Epidermal melanocyte (primary cell): ENCODE measurements at regions not wholly inside any gene's neighbourhood (a gene's known extent, or its start where the extent isn't known, plus 50 kb on each side); places are given as distances from the start of the nearest gene placed in this dataset.
"Not testable (repeated sequence)": the region's sequence is repeated elsewhere in the genome, so short reads cannot be mapped to it uniquely, and the experiment has no call there.

Experiments
- DNase-seq: peaks from one replicate; pipeline ENCODE4 v3.0.0; 2011; ENCODE audit warnings: low spot score; ENCODE audit not compliant: insufficient read length

DNA sequence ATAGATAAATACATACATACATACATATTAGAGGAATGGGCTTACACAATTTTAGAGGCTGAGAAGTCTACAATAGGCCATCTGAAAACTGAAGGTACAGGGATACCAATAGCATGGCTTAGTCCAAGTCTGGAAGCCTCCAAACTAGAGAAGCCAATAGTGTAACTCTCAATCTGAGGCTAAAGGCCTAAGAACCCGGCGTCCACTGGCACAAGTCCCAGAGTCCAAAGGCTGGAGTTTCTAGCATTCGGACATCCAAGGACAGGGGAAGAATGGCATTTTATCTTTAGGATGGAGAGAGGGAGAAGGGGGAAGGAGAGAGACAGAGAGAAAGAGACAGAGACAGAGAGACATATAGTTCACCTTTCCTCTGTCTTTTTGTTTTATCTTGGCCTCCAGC is 63.7 kb upstream of the SYT4 start:
- no peak for DNase-seq

DNA sequence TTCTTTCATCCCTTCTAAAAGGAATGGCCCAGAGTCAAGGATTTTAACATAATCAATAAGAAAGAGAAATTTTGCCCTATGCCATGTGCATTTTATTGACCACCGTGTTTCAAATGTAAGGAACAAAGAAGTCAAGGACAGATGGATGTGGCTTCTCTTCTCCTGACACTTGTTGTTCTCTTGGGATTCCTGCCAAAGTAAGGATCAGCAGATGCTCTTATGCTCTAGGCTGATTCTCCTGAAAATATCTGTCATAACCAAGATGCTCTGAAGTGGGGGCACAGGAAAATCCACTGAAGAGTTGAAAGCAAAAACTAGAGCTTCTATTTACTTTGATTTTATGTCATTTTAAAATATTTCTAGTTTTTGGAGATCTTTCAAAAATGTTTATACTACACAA is 72.9 kb upstream of the SYT4 start:
- no peak for DNase-seq

DNA sequence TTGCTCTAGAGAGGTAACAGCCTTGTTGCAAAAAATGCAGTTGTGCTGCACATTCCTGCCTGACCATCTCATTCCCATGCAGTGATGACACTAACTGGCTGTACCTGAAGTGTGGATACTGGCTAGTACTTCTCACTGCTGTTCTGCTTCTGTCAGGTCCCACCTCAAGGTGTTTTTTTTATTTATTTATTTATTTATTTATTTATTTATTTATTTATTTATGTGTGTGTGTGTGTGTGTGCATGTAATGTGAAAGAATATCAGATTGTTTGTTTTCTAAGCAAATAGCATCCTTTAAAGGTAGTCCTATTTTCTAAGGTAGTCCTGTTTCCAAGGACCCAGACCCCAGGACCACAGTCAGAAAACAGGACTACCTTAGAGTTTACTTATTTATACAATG is 87.2 kb upstream of the SYT4 start:
- DNase-seq = no peak

DNA sequence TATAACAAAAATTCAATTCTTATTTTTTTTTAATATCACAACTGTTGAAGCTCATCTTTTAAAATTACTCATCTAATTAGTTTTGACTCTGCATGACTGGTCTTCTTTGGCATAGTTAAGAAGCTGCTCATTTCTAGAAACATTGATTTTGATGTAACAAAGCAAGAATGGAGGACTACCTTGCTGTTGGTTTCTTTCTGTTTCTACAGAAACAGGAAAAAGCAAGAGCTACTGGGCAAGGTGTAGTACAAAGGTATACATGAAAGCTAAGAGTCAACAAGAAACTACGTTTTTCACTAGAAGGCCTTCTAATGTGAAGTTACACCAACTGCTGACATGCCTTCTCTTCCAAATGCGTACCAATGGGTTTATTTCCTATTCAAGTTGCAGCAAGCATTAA is 90.6 kb upstream of the SYT4 start:
- no peak for DNase-seq

DNA sequence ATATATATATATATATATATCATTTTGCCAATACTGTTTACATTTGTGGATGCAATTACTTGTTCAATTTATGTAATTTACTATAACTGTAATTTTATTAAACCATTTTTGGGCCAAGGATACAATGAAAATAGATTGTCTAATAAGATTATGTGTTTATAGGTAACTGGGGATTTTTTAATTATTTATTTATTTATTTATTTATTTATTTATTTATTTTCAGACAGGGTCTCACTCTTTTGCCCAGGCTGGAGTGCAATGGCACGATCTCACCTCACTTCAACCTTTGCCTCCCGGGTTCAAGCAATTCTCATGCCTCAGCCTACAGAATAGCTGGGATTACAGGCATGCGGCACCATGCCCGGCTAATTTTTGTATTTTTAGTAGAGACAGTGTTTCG is 92.0 kb upstream of the SYT4 start:
- not testable (repeated sequence) for DNase-seq

DNA sequence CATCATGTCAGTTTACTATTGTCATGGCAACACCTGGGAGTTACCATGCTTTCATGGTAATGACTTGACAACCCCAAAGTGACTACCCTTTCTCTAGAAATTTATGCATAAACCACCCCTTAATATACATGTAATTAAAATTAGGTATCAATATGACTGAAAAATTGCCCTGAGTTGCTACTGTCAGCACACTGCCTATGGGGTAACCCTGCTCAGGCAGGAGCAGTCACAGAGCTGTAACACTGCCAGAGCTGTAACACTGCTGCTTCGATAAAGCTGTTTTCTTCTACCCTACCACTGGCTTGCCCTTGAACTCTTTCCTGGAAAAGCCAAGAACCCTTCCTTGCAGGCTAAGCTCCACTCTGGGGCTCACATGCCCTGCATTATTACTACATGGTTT is 95.5 kb upstream of the SYT4 start:
- DNase-seq = no peak

DNA sequence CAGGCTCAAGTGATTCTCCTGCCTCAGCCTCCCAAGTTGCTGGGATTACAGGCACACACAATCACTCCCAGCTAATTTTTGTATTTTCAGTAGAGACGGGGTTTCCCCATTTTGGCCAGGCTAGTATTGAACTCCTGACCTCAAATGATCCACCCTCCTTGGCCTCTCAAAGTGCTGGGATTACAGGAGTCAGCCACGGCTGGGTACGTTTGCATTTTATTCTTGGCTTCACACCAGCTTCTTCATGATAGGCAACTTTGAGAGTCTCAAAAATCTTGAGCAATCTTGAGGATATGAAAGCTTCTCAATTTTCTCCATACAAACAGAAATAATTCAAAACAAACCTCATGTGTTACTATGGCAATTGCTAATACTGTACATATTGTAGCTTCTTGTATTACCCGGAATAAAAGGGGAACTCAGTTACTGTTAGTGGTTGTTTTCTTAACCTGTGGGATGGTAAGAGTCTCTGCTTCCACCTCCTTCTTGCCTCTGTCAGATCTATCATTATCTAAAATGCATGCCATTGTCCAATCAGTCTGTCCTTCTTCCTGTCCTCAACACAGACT is 102.9 kb upstream of the SYT4 start:
- DNase-seq = no peak

DNA sequence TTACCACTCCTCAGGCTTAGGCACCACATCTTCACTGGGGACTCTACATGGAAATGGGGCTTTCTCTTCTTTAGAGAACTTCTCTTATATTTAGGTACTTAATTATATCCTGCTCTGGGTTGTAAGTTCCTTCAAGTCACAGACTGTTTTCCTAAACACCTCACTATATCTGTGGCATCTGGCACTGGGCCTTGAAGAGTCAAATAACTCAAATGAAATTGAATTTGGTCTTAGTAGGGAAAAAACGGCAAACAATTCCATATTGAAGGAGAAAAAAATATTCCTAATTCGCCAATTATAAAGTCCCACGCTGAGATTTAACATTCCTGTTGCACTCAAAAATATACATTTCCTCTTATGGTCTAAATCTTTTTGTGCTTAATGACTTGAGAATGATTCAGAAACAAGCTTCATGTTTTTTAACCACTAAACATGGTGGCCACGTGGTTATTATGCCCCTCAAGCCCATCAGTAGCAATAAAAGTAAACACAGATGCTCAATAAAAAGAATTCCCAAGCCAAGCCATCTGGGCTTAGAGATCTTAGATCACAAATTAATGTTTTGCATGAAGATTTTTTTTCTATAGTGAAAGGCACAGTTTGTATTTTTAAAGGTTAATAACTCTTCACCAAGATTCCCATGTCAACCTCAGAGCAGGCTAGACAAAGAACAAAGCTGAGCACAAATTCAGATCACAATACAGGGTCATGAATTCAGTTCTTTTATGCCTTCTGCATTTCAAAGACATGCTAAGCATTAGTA is 105.5 kb upstream of the SYT4 start:
- no peak for DNase-seq

DNA sequence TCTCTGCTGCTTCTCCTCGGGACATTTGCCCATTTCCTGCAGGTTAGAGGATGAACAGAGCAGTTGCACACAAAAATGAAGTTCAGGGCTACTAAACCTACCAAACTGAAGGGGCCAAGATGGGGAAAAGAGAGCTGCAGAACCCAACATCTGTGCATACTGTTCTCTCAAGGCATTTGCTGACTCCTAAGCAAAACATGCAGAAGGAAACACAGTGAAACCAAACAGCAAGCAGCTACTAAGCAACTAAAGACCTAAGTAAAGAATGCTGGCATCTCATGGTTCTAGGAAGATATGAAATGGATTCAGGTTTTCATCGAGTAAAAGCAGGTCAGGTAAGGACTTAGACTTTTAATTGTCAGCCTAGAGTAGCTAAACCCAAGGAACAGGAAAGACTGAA is 111.9 kb upstream of the SYT4 start:
- DNase-seq = no peak

DNA sequence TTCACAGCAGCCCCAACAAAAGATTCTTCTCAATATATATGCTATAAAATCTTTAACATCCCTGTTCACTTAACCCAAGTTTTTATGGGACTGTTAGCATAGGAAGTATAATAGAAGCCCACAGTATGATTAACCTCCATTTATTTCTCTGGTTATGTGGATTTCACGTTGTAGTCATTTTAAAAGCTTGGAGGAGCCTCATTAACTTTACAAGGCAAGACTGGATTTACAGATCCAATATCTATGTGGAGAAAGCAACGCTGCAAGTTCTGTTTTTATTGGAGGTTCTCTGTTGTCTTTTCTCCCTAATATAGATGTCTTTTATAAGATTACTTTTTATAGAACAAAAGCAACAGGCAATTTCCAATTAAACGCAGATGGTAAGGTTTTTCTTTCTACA is 114.9 kb upstream of the SYT4 start:
- no peak for DNase-seq

DNA sequence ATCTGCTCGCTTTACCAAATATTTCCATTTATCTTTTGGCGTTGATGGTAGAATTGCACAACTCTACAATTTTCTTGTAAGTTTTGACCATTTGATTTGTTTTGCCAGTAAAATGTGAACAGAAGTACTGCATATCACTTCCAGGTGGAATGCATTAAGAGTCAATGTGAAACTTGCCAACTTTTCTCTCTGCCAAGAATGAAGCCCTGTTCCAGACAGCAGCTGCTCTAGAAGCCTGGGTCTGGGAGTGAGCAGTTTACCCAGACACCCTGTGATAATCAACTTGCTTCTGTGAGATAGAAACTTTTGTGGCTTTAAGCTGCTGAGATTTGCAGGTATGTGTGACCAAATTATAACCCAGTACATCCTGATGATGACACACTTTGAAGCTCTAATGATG is 115.9 kb upstream of the SYT4 start:
- no peak for DNase-seq

DNA sequence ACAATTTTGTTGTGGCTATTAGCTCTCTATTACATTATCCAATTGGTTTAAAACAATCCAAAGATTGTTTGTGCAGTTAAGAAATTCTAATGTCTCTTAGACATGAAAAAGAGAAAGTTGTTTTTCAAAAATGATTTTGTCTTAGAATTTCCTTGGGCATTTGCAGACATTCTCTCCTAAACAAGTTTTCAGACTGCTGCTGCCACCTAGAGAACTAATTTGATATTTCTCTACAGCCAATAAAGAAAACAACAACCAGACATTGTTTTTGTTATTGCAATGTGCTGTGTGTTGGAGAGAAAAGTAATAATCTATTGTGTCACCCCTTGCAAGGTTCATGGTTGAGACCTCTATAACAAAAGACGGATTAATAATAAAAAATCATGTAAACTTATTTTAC is 119.0 kb upstream of the SYT4 start:
- no peak for DNase-seq

DNA sequence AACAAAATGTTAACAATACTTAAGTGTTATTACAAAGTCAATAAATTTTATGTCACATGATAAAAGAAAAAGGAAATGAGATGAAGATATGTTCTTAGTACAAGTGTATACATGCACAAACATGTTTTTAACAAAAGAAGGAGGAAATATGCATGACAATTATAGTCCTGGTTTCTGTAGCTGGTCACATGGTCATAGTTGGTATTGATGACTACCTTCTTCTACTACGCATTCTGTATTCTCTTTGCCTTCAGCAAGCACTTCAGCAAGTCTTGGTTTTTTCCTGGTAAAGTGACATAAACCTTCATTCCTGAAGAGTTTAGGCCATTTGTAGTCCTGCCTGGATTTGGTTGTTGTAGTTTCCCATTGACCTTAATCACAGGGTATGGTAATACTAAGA is 121.3 kb upstream of the SYT4 start:
- DNase-seq = no peak

DNA sequence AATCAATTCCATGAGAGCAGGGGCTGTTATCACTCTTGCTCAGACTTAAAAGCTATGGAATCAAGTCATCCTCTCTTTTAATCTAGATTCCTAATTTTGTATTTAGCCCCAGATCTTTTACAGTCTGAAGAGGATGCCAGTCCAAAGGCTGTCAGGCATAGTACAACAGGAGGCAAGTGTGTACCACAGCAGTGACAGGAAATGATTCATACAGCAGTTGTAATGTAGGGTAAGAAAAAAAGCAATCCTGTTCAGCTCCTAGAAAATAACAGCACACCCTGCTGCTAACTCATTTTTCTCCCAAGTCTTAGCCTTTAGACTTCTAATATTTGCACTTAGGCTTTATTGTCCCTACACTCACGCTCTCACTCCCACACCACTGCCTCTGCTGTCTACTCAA is 127.8 kb upstream of the SYT4 start:
- DNase-seq = no peak

DNA sequence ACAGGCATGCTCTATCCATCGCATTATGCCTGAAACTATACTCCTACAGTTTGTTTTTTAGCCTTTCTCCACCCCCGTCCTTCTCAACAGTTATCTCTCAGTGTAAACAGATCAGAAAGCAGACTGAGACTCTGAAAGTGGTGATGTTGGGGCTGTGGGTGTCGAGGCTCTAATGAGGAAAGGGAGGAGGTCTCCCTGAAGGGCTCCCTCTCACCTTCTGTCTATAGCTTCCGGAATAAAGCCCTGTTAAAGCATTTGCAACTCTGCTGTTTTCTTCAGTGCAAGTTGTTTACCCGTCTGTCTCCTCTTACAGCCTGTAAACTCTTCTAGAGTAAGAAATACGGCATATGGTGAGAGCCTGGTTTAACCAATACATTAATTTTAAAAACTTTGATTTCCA is 136.7 kb upstream of the SYT4 start:
- DNase-seq = no peak

DNA sequence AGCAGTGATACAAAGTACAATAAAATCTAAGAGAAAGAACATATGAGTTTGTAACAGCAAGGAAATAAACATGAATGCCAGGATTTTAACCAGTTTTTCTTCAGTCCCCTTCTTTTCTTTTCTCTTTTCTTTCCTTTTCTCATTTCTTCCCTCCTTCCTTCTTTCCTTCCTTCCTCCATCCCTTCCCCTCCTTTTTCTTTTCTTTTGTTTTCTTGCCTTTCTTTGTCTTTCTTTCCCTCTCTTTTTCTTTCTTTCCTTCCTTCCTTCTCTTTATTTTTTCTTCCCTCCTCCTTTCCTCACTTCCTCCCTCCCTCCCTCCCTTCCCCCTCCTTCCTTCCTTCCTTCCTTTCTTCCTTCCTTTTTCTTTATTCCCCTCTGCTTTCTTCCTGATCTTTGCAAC is 142.8 kb upstream of the SYT4 start:
- DNase-seq = no peak

DNA sequence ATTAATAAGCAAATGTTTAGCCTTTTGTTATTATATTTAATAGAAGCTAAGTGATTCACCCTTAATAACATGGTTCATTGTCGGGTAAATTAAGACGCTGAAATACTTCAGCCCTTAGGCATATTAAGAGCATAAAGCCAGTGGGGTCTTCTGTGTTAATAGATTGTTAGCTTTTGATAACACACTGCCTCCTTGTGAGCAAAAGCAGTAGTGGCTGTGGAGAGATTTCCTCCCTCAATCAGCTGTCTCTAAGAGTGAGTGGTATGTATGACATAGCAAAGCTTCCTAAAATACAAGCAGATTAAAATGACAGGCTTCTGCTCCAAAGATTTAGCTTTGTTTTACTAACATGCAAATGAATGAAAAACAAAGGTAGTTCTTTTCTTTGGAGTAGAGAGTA is 143.7 kb upstream of the SYT4 start:
- DNase-seq = no peak

DNA sequence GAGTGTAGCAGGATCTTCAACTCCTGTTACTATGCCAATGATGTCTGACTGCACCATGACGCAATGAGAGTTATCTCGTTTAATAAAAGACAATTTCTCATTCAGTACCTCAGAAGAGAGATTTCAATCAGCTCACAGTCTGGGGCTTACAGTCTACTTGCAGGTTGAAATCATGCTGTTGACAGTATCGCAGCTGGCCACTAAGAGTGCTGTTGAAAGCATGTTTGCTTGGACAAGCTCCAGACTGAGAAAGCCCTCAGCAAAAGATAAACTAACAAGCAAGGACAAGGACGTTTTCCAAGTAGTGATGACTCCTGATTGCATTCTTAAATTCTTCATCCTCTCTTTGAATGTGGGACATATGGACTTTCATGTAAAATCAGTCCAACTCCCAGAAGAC is 145.2 kb upstream of the SYT4 start:
- DNase-seq = no peak

DNA sequence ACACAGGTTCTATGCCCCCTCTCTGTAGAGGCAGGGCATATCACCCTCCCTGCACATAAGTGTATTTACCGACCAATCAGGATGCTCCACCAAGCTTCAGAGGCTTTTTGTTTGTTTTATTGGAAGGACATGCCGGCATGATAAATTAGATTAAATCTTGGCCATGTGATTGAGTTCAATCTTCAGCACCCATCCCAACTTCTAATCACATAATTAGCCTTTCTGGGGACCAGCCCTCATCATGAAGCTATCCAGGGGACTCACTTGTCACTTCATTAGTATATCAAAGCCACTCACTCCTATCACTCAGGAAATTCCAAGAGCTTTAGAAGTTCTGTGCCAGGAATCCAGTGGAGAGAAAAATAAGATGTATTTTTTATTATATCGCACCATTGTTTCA is 158.6 kb upstream of the SYT4 start:
- DNase-seq = no peak

DNA sequence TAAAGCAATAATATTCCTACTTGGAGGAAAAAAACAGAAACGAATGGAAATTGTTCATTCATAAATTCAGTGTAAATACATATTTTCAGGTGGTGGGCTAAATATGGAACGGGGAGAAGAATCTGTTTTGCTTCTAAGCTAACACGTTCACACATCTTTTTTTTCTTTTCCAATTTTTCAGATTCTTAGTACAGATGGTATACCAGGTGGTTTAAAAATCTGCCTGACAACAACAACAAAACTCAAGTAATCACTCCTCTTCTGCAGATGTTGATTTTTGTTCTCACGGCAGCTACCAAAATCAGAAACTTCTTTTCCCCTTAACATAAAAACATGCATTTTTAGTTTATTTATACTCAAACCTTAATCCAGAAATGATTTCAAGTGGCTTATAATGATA is 164.8 kb upstream of the SYT4 start:
- DNase-seq = no peak

DNA sequence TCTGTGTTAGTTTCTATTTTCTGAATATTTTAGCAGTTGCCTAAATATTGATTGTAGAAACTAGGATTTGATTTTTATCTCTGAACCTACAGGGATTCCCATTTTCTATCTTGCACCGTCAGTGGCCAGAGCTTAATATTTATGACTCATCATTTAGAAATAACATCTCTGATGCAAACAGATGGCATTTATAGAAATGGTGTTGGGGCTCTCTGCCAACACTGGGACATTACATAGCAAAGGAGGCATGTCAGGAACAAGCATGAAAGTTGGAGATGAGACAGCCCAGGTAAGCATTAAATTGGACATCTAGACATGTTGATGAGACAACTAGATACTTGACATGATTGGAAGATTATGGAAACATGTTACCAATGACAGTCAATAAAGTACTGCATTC is 165.3 kb upstream of the SYT4 start:
- DNase-seq = no peak

DNA sequence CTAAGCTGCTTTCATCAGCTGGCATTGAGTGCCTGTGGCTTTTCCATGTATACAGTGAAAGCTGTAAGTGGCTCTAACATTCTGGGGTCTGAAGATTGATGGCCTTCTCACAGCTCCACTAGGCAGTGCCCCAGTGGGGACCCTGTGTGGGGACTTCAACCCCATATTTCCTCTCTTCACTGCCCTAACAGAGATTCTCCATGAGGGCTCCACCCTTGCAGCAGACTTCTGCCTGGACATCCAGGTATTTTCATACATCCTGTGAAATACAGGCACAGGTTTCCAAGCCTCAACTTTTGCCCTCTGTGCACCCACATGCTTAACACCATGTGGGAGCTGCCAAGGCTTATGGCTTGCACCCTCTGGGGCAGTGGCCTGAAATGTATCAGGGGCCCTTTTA is 188.2 kb upstream of the SYT4 start:
- DNase-seq = no peak

DNA sequence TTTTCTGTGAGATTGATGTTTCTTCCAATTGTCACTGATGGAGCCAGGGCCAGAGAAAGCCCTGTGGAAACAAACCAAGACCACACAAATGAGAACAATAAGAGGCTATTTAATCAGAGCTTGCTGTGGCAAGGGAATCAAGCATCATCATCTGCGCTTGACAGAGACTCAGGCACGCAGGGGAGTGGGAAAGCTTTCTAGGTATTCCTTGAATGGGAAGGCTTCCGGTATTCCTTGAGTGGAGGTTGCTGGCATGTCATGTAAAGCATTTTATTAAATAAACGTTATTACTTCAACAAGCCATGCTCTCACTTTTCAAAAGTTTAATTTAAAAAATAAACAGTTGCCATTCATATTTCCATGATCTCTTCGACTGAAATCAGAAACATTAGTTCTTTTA is 194.6 kb upstream of the SYT4 start:
- no peak for DNase-seq

DNA sequence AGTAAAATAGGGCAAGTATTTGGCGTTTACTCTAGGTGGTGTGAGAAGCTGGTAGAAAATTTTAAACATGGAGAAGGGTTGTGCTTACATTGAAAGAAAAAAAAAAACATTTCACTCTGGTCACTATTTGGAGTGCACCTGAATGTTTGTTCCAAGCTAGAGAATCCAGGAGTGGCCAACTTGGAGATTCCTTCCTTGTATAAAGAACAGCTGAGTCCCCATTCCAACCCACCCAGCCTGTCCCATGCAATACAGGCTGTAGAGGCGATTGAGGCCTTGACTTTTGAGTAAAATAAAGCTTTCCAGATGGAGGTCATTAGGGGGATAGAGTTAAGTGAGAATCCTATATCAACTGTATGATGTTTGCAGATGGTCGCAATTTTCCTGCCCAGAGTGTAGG is 203.8 kb upstream of the SYT4 start:
- DNase-seq = no peak
